Endothelial cell of umbilical vein (primary cell): ENCODE measurements at regions not wholly inside any gene's neighbourhood (a gene's known extent, or its start where the extent isn't known, plus 50 kb on each side); places are given as distances from the start of the nearest gene placed in this dataset.

ENCODE experiments used
- BruUV-seq: library from RNA; stranded (reverse); fragments of 400-500 nt; replicated peaks from 2 replicates; lab custom pipeline; 2021; lab: Mats Ljungman, UMichigan
- CTCF ChIA-PET: fragments of 300-600, 350-600 bp; sonication (Branson Sonifier 250); formaldehyde crosslinking; loops from one replicate; lab custom pipeline; 2021; ENCODE audit warnings: antibody characterized with exemption, inconsistent platforms; lab: Charles Lee
- POLR2A ChIA-PET: fragments of 300-600, 350-600 bp; sonication (Branson Sonifier 250); formaldehyde crosslinking; loops from one replicate; lab custom pipeline; 2021; ENCODE audit warnings: antibody characterized with exemption, inconsistent platforms; lab: Charles Lee
- DNase-seq: peaks from one replicate; pipeline ENCODE4 v3.0.0-alpha.2; 2011; ENCODE audit warnings: low read depth, low spot score
- FAIRE-seq: peaks from 2 replicates; lab custom pipeline; 2011; peaks lifted over from hg19 to GRCh38; lab: Jason Lieb, UNC
- H2AFZ ChIP-seq: 2 replicates; pipeline ENCODE4 v1.6.0; 2012; ENCODE audit warnings: low read depth, low read length, control low read depth, inconsistent platforms
- H3K27ac ChIP-seq: 2 replicates; pipeline ENCODE4 v1.5.1; 2011; ENCODE audit warnings: low read depth, mild to moderate bottlenecking, control low read depth, low read length, moderate library complexity; ENCODE audit not compliant: insufficient read depth
- H3K27me3 ChIP-seq, 2 experiments: 2 replicates each; pipeline versions ENCODE4 v1.6.0 to v1.6.1; 2011; ENCODE audit warnings: low read length in 2 of 2, mixed read lengths in 1 of 2; ENCODE audit not compliant: control insufficient read depth in 2 of 2, insufficient read depth in 2 of 2
- H3K36me3 ChIP-seq, 2 experiments: 2 replicates in 1 of 2; 3 replicates in 1 of 2; pipeline ENCODE4 v1.5.1; 2011; ENCODE audit warnings: low read length in 2 of 2, mild to moderate bottlenecking in 1 of 2, moderate library complexity in 1 of 2; ENCODE audit not compliant: control insufficient read depth in 2 of 2, insufficient read depth in 2 of 2; ENCODE audit errors: extremely low read depth in 1 of 2
- H3K4me1 ChIP-seq: 3 replicates; pipeline ENCODE4 v1.5.1; 2011; ENCODE audit warnings: mild to moderate bottlenecking, low read length; ENCODE audit not compliant: control insufficient read depth, insufficient read depth; ENCODE audit errors: extremely low read depth
- H3K4me2 ChIP-seq: 2 replicates; pipeline ENCODE4 v1.6.1; 2011; ENCODE audit warnings: low read length, control low read depth, mixed read lengths; ENCODE audit not compliant: insufficient read depth
- H3K4me3 ChIP-seq, 3 experiments: fragments of 200-600 bp in 1 of 3; sonication (generic), shearing (Covaris generic) in 1 of 3; replicated peaks in 1 of 3; 2 replicates each; pipeline ENCODE4 v1.5.1; 2011 to 2016; ENCODE audit warnings: control low read depth in 3 of 3, low read length in 3 of 3, mild to moderate bottlenecking in 2 of 3, inconsistent platforms in 1 of 3, low read depth in 1 of 3, moderate library complexity in 1 of 3; ENCODE audit not compliant: insufficient read depth in 1 of 3
- H3K79me2 ChIP-seq: 2 replicates; pipeline ENCODE4 v1.6.0; 2012; ENCODE audit warnings: low read length, inconsistent platforms; ENCODE audit not compliant: control insufficient read depth, insufficient read depth
- H3K9ac ChIP-seq: replicated peaks from 2 replicates; pipeline ENCODE3; 2011; ENCODE audit warnings: low read length, control low read depth; ENCODE audit not compliant: insufficient read depth; ENCODE audit errors: extremely low read depth
- H3K9me1 ChIP-seq: replicated peaks from 3 replicates; pipeline ENCODE4 v1.6.0; 2011; ENCODE audit warnings: mild to moderate bottlenecking, low read length; ENCODE audit not compliant: control insufficient read depth, insufficient read depth; ENCODE audit errors: extremely low read depth
- H3K9me3 ChIP-seq: replicated peaks from 2 replicates; pipeline ENCODE4 v1.5.1; 2012; ENCODE audit warnings: low read length, inconsistent platforms; ENCODE audit not compliant: control insufficient read depth, insufficient read depth
- H4K20me1 ChIP-seq: replicated peaks from 2 replicates; pipeline ENCODE3; 2011; ENCODE audit warnings: mild to moderate bottlenecking, low read length; ENCODE audit not compliant: control insufficient read depth, insufficient read depth; ENCODE audit errors: extremely low read depth
- EZH2 ChIP-seq: IDR thresholded peaks from 2 replicates; pipeline ENCODE4 v1.6.1; 2012; ENCODE audit warnings: borderline replicate concordance, low read depth, mild to moderate bottlenecking, moderate library complexity, low read length, inconsistent platforms; ENCODE audit not compliant: severe bottlenecking
- GATA2 ChIP-seq: IDR thresholded peaks from 2 replicates; pipeline ENCODE4 v1.7.0; 2011; ENCODE audit warnings: low read depth, mild to moderate bottlenecking, moderate library complexity, mixed read lengths, low read length; ENCODE audit not compliant: insufficient read length, insufficient read depth
- POLR2A ChIP-seq: IDR thresholded peaks from 2 replicates; pipeline ENCODE4 v1.6.1; 2012; ENCODE audit warnings: low read depth, mild to moderate bottlenecking, control low read depth, low read length
- dilution Hi-C: fragments of 300-500 bp; cut with MboI; formaldehyde crosslinking; loops from one replicate; pipeline ENCODE4 v1.15.0; 2019; ENCODE audit warnings: low sequenced_read_pairs; ENCODE audit not compliant: extremely low pct_ligation_motif_present
- intact Hi-C: fragments of 100-400 bp; cut with micrococcal nuclease; formaldehyde crosslinking; loops from one replicate; pipeline ENCODE4 v1.10.0; 2022
- TF ChIP-seq, protein P1 (sequence below), 2 donors: IDR thresholded peaks; 1 replicate in 1 of 2; 2 replicates in 1 of 2; pipeline ENCODE4 v1.5.1; 2011; ENCODE audit warnings: low read length in 2 of 2, mild to moderate bottlenecking in 2 of 2, moderate library complexity in 2 of 2, control low read depth in 1 of 2, inconsistent platforms in 1 of 2, low read depth in 1 of 2; ENCODE audit not compliant: insufficient read depth in 1 of 2; ENCODE audit errors: extremely low read depth in 1 of 2
- TF ChIP-seq, protein P2 (sequence below): IDR thresholded peaks from 2 replicates; pipeline ENCODE4 v1.6.1; 2011; ENCODE audit not compliant: insufficient read depth, insufficient read length

DNA sequence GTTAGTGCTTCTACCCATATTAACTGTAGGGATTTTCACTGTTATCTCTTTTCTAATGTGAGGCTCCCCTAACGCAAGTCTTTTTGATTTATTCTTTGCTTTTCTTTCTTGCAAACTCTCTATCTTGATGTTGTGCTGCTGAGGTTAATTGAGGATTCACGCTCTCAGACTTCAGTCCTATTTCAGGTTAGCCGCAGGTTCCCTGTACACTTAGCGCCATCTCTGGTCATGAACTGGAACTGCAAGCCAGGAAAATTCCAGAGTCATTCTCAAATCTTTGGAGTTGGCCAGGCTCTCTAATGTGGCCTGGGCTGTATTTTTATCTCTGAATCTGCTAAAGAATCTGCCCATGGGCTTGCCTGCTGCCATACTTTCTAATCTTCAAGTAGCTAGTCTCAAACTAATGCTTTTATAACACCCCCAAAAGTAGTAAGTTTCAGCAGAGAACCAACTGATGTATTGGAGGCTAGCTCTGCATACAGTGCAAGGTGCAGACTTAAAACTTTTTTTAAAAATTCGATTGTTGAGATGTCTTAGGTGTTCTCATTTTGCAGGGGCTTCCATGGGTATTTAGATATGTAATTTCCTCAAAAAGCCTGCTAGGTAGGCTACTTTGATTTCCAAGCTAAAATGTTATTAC is 91.1 kb upstream of the OPRM1 start:
- ChIA-PET POLR2A (no interaction called here), CTCF (no interaction called here)
- no peaks in the 10 kb centered on the region for H4K20me1 ChIP-seq
- intact Hi-C loops (no loop called here), dilution Hi-C loops (no loop called here)
- H3K9me3 ChIP-seq: no peaks in the 10 kb centered on the region
- no peaks in the 10 kb centered on the region for H3K36me3 ChIP-seq
- TF ChIP-seq EZH2: no peak
- TF ChIP-seq, protein P1, sequence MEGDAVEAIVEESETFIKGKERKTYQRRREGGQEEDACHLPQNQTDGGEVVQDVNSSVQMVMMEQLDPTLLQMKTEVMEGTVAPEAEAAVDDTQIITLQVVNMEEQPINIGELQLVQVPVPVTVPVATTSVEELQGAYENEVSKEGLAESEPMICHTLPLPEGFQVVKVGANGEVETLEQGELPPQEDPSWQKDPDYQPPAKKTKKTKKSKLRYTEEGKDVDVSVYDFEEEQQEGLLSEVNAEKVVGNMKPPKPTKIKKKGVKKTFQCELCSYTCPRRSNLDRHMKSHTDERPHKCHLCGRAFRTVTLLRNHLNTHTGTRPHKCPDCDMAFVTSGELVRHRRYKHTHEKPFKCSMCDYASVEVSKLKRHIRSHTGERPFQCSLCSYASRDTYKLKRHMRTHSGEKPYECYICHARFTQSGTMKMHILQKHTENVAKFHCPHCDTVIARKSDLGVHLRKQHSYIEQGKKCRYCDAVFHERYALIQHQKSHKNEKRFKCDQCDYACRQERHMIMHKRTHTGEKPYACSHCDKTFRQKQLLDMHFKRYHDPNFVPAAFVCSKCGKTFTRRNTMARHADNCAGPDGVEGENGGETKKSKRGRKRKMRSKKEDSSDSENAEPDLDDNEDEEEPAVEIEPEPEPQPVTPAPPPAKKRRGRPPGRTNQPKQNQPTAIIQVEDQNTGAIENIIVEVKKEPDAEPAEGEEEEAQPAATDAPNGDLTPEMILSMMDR (IDR thresholded peaks at IDR 0.05; ENCODE audit: extremely low read depth in 1 of 2, insufficient read depth in 1 of 2, low read depth in 1 of 2, low read length in 2 of 2): peak; percentile 37 to 45
- TF ChIP-seq, protein P2, sequence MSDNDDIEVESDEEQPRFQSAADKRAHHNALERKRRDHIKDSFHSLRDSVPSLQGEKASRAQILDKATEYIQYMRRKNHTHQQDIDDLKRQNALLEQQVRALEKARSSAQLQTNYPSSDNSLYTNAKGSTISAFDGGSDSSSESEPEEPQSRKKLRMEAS: no peak
- no peaks in the 10 kb centered on the region for H3K9me1 ChIP-seq
- no peak overlapping the region for H3K9ac ChIP-seq
- no peak for DNase-seq
- H3K79me2 ChIP-seq: no peaks in the 10 kb centered on the region
- no peaks in the 10 kb centered on the region for H3K4me1 ChIP-seq
- no peak overlapping the region for H2AFZ ChIP-seq
- H3K4me2 ChIP-seq: no peak overlapping the region
- H3K27me3 ChIP-seq: no peaks in the 10 kb centered on the region
- H3K27ac ChIP-seq: no peak overlapping the region
- no TSS peak for BruUV-seq
- H3K4me3 ChIP-seq: no peak overlapping the region
- no peak for FAIRE-seq

DNA sequence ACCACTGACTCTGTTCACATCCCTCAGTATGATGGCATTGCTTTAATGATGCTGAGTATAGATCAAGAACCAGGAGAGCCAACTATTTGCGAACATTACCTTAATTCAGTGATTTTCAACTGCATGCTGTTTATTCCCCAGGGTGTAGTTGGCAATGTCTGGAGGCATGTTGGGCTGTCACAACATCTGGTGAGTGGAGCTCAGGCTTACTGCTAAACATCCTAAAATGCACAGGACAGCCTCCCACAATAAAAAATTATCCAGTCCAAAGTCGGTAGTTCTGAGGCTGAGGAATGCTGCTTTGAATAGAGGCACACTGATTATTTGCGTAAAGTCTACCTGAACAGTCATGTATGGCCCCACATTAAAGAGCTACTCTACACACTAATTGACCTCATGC is 94.8 kb upstream of the OPRM1 start:
- no peaks in the 10 kb centered on the region for H3K27me3 ChIP-seq
- dilution Hi-C loops: no loop called here
- no peaks in the 10 kb centered on the region for H4K20me1 ChIP-seq
- no peak overlapping the region for H3K4me2 ChIP-seq
- intact Hi-C loops: no loop called here
- ChIA-PET POLR2A (no interaction called here), CTCF (no interaction called here)
- H3K9me3 ChIP-seq: peaks cover 3% of the 10 kb centered on the region
- DNase-seq (no peak), FAIRE-seq (no peak)
- no TSS peak for BruUV-seq
- no peak overlapping the region for H3K4me3 ChIP-seq
- H3K79me2 ChIP-seq: no peaks in the 10 kb centered on the region
- no peaks in the 10 kb centered on the region for H3K36me3 ChIP-seq
- TF ChIP-seq POLR2A: no peak
- no peak for TF ChIP-seq EZH2
- TF ChIP-seq GATA2: no peak
- no peaks in the 10 kb centered on the region for H3K4me1 ChIP-seq
- no peak overlapping the region for H3K27ac ChIP-seq
- H3K9ac ChIP-seq: no peak overlapping the region
- no peaks in the 10 kb centered on the region for H3K9me1 ChIP-seq
- H2AFZ ChIP-seq: no peak overlapping the region
